Neural cell (in vitro differentiated cells): ENCODE measurements at regions not wholly inside any gene's neighbourhood (a gene's known extent, or its start where the extent isn't known, plus 50 kb on each side); places are given as distances from the start of the nearest gene placed in this dataset.

Source experiments
- H2AFZ ChIP-seq: fragments of 200-600, 300-800 bp; sonication (generic), shearing (Covaris generic); 2 replicates; pipeline ENCODE4 v1.6.0; 2014; ENCODE audit warnings: low read depth, mild to moderate bottlenecking, antibody characterized with exemption, low read length, moderate library complexity
- H3F3A ChIP-seq: fragments of 200-600 bp; shearing (Covaris generic); 2 replicates; pipeline ENCODE4 v1.6.1; 2016; ENCODE audit warnings: mild to moderate bottlenecking, moderate library complexity, mixed read lengths, antibody characterized with exemption, low read length; ENCODE audit not compliant: insufficient read depth, poor library complexity, severe bottlenecking
- H3K27ac ChIP-seq: fragments of 200-600, 300-800 bp; sonication (generic), shearing (Covaris generic); 2 replicates; pipeline ENCODE4 v1.5.1; 2014; ENCODE audit warnings: mild to moderate bottlenecking, low read length, moderate library complexity
- H3K27me3 ChIP-seq: fragments of 300-800, 200-600 bp; sonication (generic), shearing (Covaris generic); 2 replicates; pipeline ENCODE4 v1.6.0; 2014; ENCODE audit warnings: mild to moderate bottlenecking, low read depth, low read length, moderate library complexity; ENCODE audit not compliant: insufficient read depth
- H3K36me3 ChIP-seq: fragments of 300-800, 200-600 bp; sonication (generic), shearing (Covaris generic); 2 replicates; pipeline ENCODE4 v1.5.1; 2014; ENCODE audit warnings: mild to moderate bottlenecking, antibody characterized with exemption, low read length, moderate library complexity; ENCODE audit not compliant: insufficient read depth
- H3K4me2 ChIP-seq: fragments of 300-800, 200-600 bp; sonication (generic), shearing (Covaris generic); 2 replicates; pipeline ENCODE4 v1.6.0; 2014; ENCODE audit warnings: mild to moderate bottlenecking, low read length
- H3K4me3 ChIP-seq: fragments of 300-800, 200-600 bp; sonication (generic), shearing (Covaris generic); 2 replicates; pipeline ENCODE4 v1.5.1; 2014; ENCODE audit warnings: mild to moderate bottlenecking, low read length, moderate library complexity
- H3K79me2 ChIP-seq: fragments of 200-600 bp; shearing (Covaris generic); replicated peaks from 2 replicates; pipeline ENCODE4 v1.6.0; 2014; ENCODE audit warnings: mild to moderate bottlenecking, low read length, moderate library complexity; ENCODE audit not compliant: insufficient read depth
- H3K9ac ChIP-seq: fragments of 300-800, 200-600 bp; sonication (generic), shearing (Covaris generic); 2 replicates; pipeline ENCODE4 v1.6.1; 2016; ENCODE audit warnings: mild to moderate bottlenecking, low read length, mixed read lengths
- H3K9me2 ChIP-seq: fragments of 200-600 bp; shearing (Covaris generic); 2 replicates; pipeline ENCODE4 v1.6.1; 2016; ENCODE audit warnings: mild to moderate bottlenecking, low read length, mixed read lengths; ENCODE audit not compliant: insufficient read depth
- H3K9me3 ChIP-seq: fragments of 200-600, 300-800 bp; sonication (generic), shearing (Covaris generic); 2 replicates; pipeline ENCODE4 v1.6.1; 2016; ENCODE audit warnings: mild to moderate bottlenecking, mixed run types, low read length, moderate library complexity, mixed read lengths
- H4K20me1 ChIP-seq: fragments of 200-600 bp; shearing (Covaris generic); 2 replicates; pipeline ENCODE4 v1.6.1; 2016; ENCODE audit warnings: mild to moderate bottlenecking, mixed run types; ENCODE audit not compliant: insufficient read depth
- EP300 ChIP-seq: fragments of 450-650 bp; conservative IDR thresholded peaks from 2 replicates; pipeline ENCODE4 v1.6.1; 2014; ENCODE audit warnings: antibody characterized with exemption, mild to moderate bottlenecking, moderate library complexity; ENCODE audit not compliant: poor library complexity, severe bottlenecking
- EZH2 ChIP-seq: fragments of 200-600, 300-800 bp; shearing (Covaris generic), sonication (generic); IDR thresholded peaks from 2 replicates; pipeline ENCODE4 v1.6.1; 2014; ENCODE audit warnings: antibody characterized with exemption, low read length, borderline replicate concordance, mild to moderate bottlenecking; ENCODE audit not compliant: insufficient read depth, poor library complexity, severe bottlenecking
- MXI1 ChIP-seq: fragments of 450-650 bp; conservative IDR thresholded peaks from 2 replicates; pipeline ENCODE4 v1.6.1; 2014; ENCODE audit warnings: antibody characterized with exemption, mild to moderate bottlenecking; ENCODE audit not compliant: poor library complexity, severe bottlenecking
- POLR2AphosphoS5 ChIP-seq: IDR thresholded peaks from 2 replicates; pipeline ENCODE4 v1.6.1; 2012
- RAD21 ChIP-seq: fragments of 450-650 bp; conservative IDR thresholded peaks from 2 replicates; pipeline ENCODE4 v1.6.1; 2014; ENCODE audit warnings: antibody characterized with exemption, mild to moderate bottlenecking, moderate library complexity
- SMC3 ChIP-seq: fragments of 450-650 bp; conservative IDR thresholded peaks from 2 replicates; pipeline ENCODE4 v1.6.1; 2014; ENCODE audit warnings: antibody characterized with exemption, mild to moderate bottlenecking, moderate library complexity; ENCODE audit not compliant: poor library complexity
- TAF1 ChIP-seq: IDR thresholded peaks from 2 replicates; pipeline ENCODE4 v1.6.1; 2012; ENCODE audit warnings: low read depth
- TF ChIP-seq, protein P1 (sequence below): fragments of 450-650 bp; IDR thresholded peaks from 2 replicates; pipeline ENCODE4 v1.5.1; 2014; ENCODE audit warnings: antibody characterized with exemption, mild to moderate bottlenecking, moderate library complexity; ENCODE audit not compliant: poor library complexity, severe bottlenecking
- TF ChIP-seq, protein P2 (sequence below): IDR thresholded peaks from 2 replicates; pipeline ENCODE4 v1.6.1; 2012; ENCODE audit warnings: borderline replicate concordance

GRCh38 chr10:60502621-60503020 is 112.9 kb upstream of the ANK3 start:
- H3K4me3 ChIP-seq = no peak overlapping the region
- peaks cover 22% of the 10 kb centered on the region for H3K79me2 ChIP-seq
- no peak for TF ChIP-seq TAF1
- no peak for TF ChIP-seq EZH2
- no peak for TF ChIP-seq EP300
- TF ChIP-seq RAD21 = no peak
- TF ChIP-seq SMC3 = no peak
- no peak for TF ChIP-seq POLR2AphosphoS5
- TF ChIP-seq, protein P1, sequence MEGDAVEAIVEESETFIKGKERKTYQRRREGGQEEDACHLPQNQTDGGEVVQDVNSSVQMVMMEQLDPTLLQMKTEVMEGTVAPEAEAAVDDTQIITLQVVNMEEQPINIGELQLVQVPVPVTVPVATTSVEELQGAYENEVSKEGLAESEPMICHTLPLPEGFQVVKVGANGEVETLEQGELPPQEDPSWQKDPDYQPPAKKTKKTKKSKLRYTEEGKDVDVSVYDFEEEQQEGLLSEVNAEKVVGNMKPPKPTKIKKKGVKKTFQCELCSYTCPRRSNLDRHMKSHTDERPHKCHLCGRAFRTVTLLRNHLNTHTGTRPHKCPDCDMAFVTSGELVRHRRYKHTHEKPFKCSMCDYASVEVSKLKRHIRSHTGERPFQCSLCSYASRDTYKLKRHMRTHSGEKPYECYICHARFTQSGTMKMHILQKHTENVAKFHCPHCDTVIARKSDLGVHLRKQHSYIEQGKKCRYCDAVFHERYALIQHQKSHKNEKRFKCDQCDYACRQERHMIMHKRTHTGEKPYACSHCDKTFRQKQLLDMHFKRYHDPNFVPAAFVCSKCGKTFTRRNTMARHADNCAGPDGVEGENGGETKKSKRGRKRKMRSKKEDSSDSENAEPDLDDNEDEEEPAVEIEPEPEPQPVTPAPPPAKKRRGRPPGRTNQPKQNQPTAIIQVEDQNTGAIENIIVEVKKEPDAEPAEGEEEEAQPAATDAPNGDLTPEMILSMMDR = no peak
- TF ChIP-seq, protein P2, sequence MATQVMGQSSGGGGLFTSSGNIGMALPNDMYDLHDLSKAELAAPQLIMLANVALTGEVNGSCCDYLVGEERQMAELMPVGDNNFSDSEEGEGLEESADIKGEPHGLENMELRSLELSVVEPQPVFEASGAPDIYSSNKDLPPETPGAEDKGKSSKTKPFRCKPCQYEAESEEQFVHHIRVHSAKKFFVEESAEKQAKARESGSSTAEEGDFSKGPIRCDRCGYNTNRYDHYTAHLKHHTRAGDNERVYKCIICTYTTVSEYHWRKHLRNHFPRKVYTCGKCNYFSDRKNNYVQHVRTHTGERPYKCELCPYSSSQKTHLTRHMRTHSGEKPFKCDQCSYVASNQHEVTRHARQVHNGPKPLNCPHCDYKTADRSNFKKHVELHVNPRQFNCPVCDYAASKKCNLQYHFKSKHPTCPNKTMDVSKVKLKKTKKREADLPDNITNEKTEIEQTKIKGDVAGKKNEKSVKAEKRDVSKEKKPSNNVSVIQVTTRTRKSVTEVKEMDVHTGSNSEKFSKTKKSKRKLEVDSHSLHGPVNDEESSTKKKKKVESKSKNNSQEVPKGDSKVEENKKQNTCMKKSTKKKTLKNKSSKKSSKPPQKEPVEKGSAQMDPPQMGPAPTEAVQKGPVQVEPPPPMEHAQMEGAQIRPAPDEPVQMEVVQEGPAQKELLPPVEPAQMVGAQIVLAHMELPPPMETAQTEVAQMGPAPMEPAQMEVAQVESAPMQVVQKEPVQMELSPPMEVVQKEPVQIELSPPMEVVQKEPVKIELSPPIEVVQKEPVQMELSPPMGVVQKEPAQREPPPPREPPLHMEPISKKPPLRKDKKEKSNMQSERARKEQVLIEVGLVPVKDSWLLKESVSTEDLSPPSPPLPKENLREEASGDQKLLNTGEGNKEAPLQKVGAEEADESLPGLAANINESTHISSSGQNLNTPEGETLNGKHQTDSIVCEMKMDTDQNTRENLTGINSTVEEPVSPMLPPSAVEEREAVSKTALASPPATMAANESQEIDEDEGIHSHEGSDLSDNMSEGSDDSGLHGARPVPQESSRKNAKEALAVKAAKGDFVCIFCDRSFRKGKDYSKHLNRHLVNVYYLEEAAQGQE = no peak
- no peak for TF ChIP-seq MXI1
- no peak overlapping the region for H3K4me2 ChIP-seq
- H4K20me1 ChIP-seq = peaks cover 4% of the 10 kb centered on the region
- no peaks in the 10 kb centered on the region for H3K27me3 ChIP-seq
- no peaks in the 10 kb centered on the region for H3F3A ChIP-seq
- H2AFZ ChIP-seq = no peak overlapping the region
- H3K27ac ChIP-seq = no peak overlapping the region
- no peak overlapping the region for H3K9ac ChIP-seq
- H3K36me3 ChIP-seq = no peaks in the 10 kb centered on the region
- no peaks in the 10 kb centered on the region for H3K9me2 ChIP-seq
- no peaks in the 10 kb centered on the region for H3K9me3 ChIP-seq

DNA sequence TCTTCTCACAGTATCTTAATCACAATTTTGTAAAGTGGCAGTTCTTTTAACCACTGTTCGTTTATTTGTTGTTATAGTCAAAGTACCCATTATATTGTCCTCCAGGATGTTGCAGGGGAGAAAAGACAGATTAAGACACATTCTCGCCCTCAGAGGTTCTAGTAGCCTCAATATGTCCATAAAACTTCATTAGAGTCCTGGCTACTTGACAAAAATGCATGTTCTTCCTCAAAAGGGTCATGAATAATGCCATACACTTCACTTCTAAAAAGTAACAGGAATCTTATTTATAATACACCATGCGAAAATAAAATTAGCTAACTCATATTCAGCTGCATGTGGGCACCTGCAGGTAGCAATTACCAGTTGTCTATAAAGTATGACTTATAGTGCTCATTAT is 109.3 kb upstream of the ANK3 start:
- Histone ChIP-seq H3K36me3 (no peaks in the 10 kb centered on the region), H3K4me3 (no peak overlapping the region), H3F3A (no peaks in the 10 kb centered on the region), H3K9me2 (no peaks in the 10 kb centered on the region), H2AFZ (no peak overlapping the region), H3K27ac (no peak overlapping the region), H4K20me1 (peaks cover 9% of the 10 kb centered on the region), H3K9me3 (no peaks in the 10 kb centered on the region), H3K9ac (no peak overlapping the region), H3K27me3 (no peaks in the 10 kb centered on the region), H3K79me2 (peaks cover 12% of the 10 kb centered on the region), H3K4me2 (no peak overlapping the region)
- no peak for TF ChIP-seq POLR2AphosphoS5
- no peak for TF ChIP-seq TAF1
- TF ChIP-seq EZH2 = no peak
- TF ChIP-seq, protein P1 = no peak
- TF ChIP-seq MXI1 = no peak
- no peak for TF ChIP-seq SMC3
- no peak for TF ChIP-seq EP300
- no peak for TF ChIP-seq RAD21
- TF ChIP-seq, protein P2 = no peak
